ENCODE measurements at regions not wholly inside any gene's neighbourhood (a gene's known extent, or its start where the extent isn't known, plus 50 kb on each side); places are given as distances from the start of the nearest gene placed in this dataset.

- TF ChIP-seq CTBP1 (IDR thresholded peaks at IDR 0.05; ENCODE audit: borderline replicate concordance) (no peak), SP1 (IDR thresholded peaks at IDR 0.05) (no peak), PKNOX1 (IDR thresholded peaks at IDR 0.05) (no peak)
These were observed 460.8 kb upstream of the CNTN5 start for GRCh38 chr11:98559961-98560360.
